ENCODE measurements at regions not wholly inside any gene's neighbourhood (a gene's known extent, or its start where the extent isn't known, plus 50 kb on each side); places are given as distances from the start of the nearest gene placed in this dataset.
A peak's percentile ranks its signal among the peaks of the same experiment; 100 is the strongest.

DNA sequence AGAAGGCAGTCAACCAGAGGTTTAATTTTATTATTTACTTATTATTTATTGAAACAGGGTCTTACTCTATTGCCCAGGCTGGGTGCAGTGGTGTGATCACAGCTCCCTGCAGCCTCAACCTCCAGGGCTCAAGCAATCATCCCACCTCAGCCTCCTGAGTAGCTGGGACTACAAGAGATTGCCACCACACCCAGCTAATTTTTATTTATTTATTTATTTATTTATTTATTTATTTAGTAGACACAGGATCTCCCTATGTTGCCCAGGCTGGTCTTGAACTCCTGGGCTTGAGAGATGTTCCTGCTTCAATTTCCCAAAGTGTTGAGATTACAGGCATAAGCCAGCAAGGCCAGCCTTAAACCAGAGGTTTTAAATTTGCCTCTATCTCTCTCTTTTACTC, 83.1 kb downstream of the RCN1 start:
- Histone ChIP-seq H3K36me3 (replicated peaks; ENCODE audit: insufficient read depth, low read length) (no peaks in the 10 kb centered on the region), H3K4me3 (ENCODE audit: low read length) (no peak overlapping the region), H3K9me2 (replicated peaks; ENCODE audit: insufficient read depth, low read length) (no peaks in the 10 kb centered on the region), H3K27ac (ENCODE audit: low read length) (no peak overlapping the region), H3F3A (ENCODE audit: insufficient read depth, low read length) (no peaks in the 10 kb centered on the region), H3K4me1 (ENCODE audit: low read length) (no peaks in the 10 kb centered on the region), H3K79me2 (ENCODE audit: low read length) (no peaks in the 10 kb centered on the region), H2AFZ (ENCODE audit: low read length) (no peak overlapping the region), H3K4me2 (ENCODE audit: low read depth, low read length) (no peak overlapping the region), H3K9ac (ENCODE audit: low read length) (no peak overlapping the region), H3K9me3 (replicated peaks; ENCODE audit: insufficient read depth, low read length) (no peaks in the 10 kb centered on the region), H3K27me3 (replicated peaks; ENCODE audit: insufficient read depth, low read length) (no peaks in the 10 kb centered on the region), H4K20me1 (ENCODE audit: insufficient read depth, low read length) (no peaks in the 10 kb centered on the region)
- no peak for TF ChIP-seq EZH2phosphoT487 (IDR thresholded peaks at IDR 0.05; ENCODE audit: low read length)
- TF ChIP-seq, protein P1, sequence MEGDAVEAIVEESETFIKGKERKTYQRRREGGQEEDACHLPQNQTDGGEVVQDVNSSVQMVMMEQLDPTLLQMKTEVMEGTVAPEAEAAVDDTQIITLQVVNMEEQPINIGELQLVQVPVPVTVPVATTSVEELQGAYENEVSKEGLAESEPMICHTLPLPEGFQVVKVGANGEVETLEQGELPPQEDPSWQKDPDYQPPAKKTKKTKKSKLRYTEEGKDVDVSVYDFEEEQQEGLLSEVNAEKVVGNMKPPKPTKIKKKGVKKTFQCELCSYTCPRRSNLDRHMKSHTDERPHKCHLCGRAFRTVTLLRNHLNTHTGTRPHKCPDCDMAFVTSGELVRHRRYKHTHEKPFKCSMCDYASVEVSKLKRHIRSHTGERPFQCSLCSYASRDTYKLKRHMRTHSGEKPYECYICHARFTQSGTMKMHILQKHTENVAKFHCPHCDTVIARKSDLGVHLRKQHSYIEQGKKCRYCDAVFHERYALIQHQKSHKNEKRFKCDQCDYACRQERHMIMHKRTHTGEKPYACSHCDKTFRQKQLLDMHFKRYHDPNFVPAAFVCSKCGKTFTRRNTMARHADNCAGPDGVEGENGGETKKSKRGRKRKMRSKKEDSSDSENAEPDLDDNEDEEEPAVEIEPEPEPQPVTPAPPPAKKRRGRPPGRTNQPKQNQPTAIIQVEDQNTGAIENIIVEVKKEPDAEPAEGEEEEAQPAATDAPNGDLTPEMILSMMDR (IDR thresholded peaks at IDR 0.05; ENCODE audit: low read length), result no peak
- TF ChIP-seq EZH2 (optimal IDR thresholded peaks at IDR 0.05; ENCODE audit: low read depth, low read length), result no peak
- no peak for DNase-seq

- Histone ChIP-seq H3K27ac (ENCODE audit: low read length) (no peak overlapping the region), H3K4me1 (ENCODE audit: low read length) (no peaks in the 10 kb centered on the region), H3F3A (ENCODE audit: insufficient read depth, low read length) (no peaks in the 10 kb centered on the region), H3K9me2 (replicated peaks; ENCODE audit: insufficient read depth, low read length) (no peaks in the 10 kb centered on the region), H4K20me1 (ENCODE audit: insufficient read depth, low read length) (no peaks in the 10 kb centered on the region), H2AFZ (ENCODE audit: low read length) (no peak overlapping the region), H3K4me3 (ENCODE audit: low read length) (no peak overlapping the region), H3K9ac (ENCODE audit: low read length) (no peak overlapping the region), H3K4me2 (ENCODE audit: low read depth, low read length) (no peak overlapping the region), H3K36me3 (replicated peaks; ENCODE audit: insufficient read depth, low read length) (no peaks in the 10 kb centered on the region), H3K27me3 (replicated peaks; ENCODE audit: insufficient read depth, low read length) (no peaks in the 10 kb centered on the region), H3K79me2 (ENCODE audit: low read length) (no peaks in the 10 kb centered on the region), H3K9me3 (replicated peaks; ENCODE audit: insufficient read depth, low read length) (no peaks in the 10 kb centered on the region)
- TF ChIP-seq, protein P1 (IDR thresholded peaks at IDR 0.05; ENCODE audit: low read length), result peak; percentile 81
- no peak for TF ChIP-seq EZH2 (optimal IDR thresholded peaks at IDR 0.05; ENCODE audit: low read depth, low read length)
- DNase-seq, result peak; percentile 71
Observed at GRCh38 chr11:32176223-32176934, 85.5 kb downstream of the RCN1 start.

DNA sequence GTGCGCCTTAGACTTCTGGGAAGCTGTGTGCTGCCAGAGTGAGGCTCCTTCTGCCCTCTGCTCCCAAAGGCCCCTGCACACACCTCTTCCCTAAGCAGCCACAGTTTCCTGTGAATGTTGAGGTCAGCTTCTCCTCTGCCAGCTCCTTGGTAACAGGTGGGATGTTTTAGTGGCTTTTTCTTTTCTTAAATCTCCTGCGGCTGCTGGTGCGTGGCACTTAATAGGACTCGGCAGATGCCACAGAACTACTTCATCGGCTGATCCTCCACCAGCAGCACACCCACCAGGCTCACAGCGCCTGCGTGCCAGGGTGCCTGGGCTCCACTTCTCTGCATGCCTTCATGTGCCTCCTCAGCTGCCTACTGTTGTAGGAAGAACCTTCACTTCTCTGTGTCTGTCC, 87.8 kb downstream of the RCN1 start:
- TF ChIP-seq, protein P1 (IDR thresholded peaks at IDR 0.05; ENCODE audit: low read length), result no peak
- TF ChIP-seq EZH2phosphoT487 (IDR thresholded peaks at IDR 0.05; ENCODE audit: low read length), result no peak
- no peak for TF ChIP-seq EZH2 (optimal IDR thresholded peaks at IDR 0.05; ENCODE audit: low read depth, low read length)
- DNase-seq, result no peak
- Histone ChIP-seq H3K36me3 (replicated peaks; ENCODE audit: insufficient read depth, low read length) (no peaks in the 10 kb centered on the region), H3K9me3 (replicated peaks; ENCODE audit: insufficient read depth, low read length) (no peaks in the 10 kb centered on the region), H3K4me3 (ENCODE audit: low read length) (no peak overlapping the region), H3F3A (ENCODE audit: insufficient read depth, low read length) (no peaks in the 10 kb centered on the region), H3K4me2 (ENCODE audit: low read depth, low read length) (no peak overlapping the region), H3K79me2 (ENCODE audit: low read length) (no peaks in the 10 kb centered on the region), H3K27me3 (replicated peaks; ENCODE audit: insufficient read depth, low read length) (no peaks in the 10 kb centered on the region), H2AFZ (ENCODE audit: low read length) (no peak overlapping the region), H3K27ac (ENCODE audit: low read length) (no peak overlapping the region), H3K9ac (ENCODE audit: low read length) (no peak overlapping the region), H4K20me1 (ENCODE audit: insufficient read depth, low read length) (no peaks in the 10 kb centered on the region), H3K9me2 (replicated peaks; ENCODE audit: insufficient read depth, low read length) (no peaks in the 10 kb centered on the region), H3K4me1 (ENCODE audit: low read length) (peaks cover under 1% of the 10 kb centered on the region; the same call in 1 of the 2 replicates)

Measured in MM.1S (cell line).